ENCODE measurements at regions not wholly inside any gene's neighbourhood (a gene's known extent, or its start where the extent isn't known, plus 50 kb on each side); places are given as distances from the start of the nearest gene placed in this dataset.

DNA sequence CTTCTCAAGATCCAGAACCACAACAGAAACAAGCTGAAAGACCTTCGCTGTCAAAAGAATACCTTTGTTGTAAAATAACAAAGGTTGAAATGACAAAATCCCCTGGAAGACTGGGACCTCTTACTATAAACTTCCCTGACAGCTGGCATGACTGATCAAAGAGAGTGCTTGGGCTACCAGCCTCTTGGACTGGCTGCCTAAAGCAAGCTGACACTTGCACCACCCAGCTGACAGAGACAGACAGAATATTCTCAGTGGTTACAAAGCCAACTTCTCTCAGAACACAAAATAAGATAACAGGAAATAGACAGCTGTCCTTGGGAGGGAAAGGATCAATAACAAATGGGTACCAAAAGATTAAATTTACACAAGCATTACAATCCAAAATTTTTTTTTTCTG, 241.7 kb upstream of the SPOCK3 start:
- no peak for DNase-seq (ENCODE audit: low read depth in 2 of 2)

DNA sequence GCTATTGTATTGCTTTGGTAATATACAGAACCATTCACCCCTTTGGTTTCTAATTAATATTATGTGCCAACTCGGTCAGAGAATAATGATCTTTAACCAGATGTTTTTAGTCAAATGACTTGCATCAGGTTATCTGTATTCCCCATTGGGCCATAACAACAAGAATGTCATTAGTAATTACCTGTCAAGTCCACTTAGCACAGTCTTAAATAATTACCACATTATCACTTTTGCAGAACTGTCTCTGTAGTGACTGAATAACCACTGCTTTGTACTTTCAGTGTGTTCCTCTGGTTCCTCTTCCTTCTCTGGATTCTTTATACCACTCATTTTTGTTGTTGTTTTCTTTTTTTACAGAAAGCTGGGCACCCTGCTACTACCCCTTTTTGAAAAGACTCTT, 257.7 kb upstream of the SPOCK3 start:
- DNase-seq (ENCODE audit: low read depth in 2 of 2), result no peak

DNA sequence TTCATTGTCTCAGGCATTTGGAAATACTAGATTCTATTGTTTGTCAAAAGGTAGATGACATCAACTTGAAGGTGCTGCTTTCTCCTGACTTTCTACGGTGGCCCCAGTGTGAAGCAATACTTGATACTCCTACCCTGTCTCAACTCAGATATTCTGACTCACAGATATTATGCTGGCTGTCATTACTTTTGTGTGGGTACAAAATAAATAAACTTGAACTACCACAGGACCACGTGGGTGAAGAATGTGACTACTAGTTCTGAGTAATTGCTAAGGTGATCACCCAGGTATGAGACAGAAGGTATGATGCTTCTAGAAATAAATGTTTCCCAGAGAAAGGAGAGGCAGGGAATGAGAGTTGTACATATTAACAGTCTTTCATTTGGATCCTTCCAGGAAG, 275.3 kb upstream of the SPOCK3 start:
- no peak for DNase-seq (ENCODE audit: low read depth in 2 of 2)

DNA sequence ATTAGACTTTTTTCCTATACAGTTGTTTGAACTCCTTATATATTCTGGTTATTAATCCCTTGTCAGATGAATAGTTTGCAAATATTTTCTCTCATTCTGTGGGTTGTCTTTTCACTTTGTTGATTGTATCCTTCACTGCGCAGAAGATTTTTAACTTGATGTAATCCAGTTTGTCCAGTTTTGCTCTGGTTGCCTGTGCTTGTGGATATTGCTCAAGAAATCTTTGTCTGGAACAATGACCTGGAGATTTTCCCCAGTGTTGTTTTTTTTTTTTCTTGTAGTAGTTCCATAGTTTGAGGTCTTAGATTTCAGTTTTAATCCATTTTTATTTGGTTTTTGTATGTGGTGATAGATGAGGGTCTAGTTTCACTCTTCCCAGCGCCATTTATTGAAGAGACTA, 289.8 kb upstream of the SPOCK3 start:
- DNase-seq (ENCODE audit: low read depth in 2 of 2), result no peak

DNA sequence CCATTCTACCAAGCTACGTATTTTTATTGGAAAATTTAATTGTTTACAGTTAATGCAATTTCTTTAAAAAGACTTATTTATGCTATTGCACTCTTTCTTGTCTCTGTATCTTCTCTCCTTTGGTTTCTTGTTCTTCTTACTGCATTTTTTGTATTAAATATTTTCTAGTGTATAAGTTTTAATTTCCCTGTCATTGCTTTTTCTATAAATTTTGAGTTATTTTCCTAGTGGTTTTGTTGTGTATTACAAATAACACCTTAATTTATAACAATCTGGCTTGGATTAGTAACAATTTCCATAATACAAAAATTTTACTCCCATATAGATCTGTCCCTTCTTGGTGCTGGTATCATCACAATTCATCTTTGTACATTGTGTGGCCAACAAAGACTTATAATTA, 303.5 kb upstream of the SPOCK3 start:
- no peak for DNase-seq (ENCODE audit: low read depth in 2 of 2)

DNA sequence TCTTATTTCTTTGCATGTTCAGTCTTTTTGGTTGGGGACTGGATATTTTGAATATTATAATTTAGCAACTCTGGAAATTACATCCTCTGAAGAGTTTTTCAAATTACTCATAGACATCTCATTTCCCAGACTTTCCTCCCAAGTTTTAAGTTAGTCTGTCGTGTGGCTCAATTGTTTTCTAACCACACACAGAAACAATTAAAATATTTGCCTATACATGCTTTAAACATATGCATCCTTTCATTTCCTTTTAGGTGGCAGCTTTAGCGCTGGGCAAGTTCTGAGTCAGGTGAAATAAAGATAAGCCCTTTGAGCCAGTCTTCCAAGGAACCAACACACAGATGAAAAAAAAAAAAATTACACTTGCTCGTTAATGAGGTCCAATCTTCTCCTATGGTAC, 307.0 kb upstream of the SPOCK3 start:
- no peak for DNase-seq (ENCODE audit: low read depth in 2 of 2)

DNA sequence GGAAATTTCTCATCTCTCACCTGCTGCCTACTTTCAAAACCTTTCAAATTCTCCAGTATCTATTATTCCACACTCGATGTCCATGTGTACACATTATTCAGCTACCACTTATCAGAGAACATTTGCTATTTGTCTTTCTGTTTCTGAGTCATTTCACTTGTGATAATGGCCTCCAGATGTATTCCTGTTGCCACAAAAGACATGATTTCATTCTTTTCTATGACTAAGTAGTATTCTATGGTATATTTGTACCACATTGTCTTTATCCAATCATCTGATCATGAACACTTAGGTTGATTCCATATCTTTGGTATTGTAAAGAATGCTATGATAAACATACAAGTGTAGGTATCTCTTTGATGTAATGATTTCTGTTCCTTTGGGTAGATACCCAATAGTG, 310.1 kb upstream of the SPOCK3 start:
- no peak for DNase-seq (ENCODE audit: low read depth in 2 of 2)

DNA sequence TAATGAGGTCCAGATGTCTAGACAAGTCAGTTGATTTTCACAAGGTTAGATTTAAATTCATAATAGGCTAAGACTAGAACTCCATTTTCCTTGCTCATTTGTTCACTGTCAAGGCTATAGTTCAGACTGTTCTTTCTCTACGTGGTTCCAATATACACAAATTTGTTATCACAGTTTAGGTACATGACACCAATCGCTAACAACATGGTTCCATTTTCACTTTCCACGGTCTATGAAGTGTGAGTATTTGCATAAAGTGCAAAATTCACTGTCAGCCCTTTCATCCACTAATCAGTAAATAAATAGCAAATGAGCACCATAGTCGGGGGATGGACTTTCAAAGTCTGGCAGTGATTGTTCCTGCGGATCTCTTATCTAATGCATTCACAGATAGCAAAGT, 315.7 kb upstream of the SPOCK3 start:
- DNase-seq (ENCODE audit: low read depth in 2 of 2), result no peak

DNA sequence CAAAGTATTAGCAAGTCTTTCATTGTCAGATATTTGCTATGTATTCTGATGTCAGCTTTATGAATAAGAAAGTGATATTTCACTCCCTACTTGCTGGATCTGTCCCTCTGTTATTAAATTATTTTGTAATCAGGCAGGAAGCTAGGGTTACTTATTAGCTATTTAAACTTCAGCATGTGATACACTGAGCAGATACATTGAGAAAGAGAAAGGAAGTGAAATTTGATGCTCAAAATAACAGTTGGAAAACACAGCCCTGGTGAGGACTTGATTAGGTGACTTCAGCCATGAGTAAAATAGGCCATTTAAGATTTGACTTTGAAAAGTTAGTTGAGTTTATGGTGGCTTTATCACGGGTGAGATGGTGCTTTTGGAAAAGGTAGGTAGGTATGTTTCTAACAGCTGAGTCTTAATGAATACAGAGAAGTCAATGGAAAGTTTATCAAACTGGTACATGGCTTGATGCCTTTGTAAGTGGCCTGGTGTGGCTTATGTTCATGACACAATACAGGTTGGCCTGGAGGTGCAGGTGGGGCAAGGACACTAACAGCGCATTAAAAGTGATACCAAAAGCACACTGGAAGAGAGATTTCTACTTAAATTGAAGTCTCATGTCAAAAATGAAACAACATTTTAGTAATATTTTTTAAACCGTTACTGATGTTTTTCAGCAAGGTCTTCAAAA, 321.2 kb upstream of the SPOCK3 start:
- no peak for DNase-seq (ENCODE audit: low read depth in 2 of 2)

DNA sequence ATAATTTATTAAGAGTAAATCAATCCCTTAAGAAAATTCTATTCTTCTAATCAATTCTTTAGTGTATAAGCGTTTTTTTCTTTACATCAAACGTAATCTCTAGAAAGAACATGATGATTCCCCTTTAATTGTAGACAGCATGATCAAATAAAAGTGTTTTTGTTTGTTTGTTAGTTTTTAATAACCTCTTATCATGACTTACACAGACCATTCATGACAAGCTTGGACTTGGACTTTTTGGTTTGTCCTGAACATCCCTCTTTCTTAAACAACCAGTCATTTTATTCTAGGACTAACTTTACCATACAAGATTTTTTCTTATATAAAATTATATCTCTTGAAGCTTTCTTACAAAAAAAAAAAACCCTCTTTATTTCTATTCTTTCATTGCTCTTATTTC, 344.6 kb upstream of the SPOCK3 start:
- DNase-seq (ENCODE audit: low read depth in 2 of 2), result no peak

DNA sequence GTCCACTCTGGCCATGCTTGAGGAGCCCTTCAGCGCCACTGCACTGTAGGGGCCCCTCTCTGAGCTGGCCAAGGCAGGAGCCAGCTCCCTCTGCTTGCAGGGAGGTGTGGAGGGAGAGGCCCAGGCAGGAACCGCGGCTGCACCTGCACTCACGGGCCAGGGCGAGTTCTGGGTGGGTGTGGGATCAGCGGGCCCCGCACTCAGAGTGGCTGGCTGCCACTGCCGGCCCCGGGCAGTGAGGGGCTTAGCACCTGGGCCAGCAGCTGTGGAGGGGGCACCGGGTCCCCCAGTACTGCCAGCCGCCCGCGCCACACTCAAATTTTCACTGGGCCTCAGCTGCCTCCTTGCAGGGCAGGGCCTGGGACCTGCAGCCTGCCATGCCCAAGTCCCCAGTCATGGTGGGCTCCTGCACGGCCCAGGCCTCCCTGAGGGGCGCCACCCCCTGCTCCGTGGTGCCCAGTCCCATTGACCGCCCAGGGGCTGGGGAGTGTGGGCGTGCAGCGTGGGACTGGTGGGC, 347.2 kb upstream of the SPOCK3 start:
- DNase-seq (ENCODE audit: low read depth in 2 of 2), result no peak

DNA sequence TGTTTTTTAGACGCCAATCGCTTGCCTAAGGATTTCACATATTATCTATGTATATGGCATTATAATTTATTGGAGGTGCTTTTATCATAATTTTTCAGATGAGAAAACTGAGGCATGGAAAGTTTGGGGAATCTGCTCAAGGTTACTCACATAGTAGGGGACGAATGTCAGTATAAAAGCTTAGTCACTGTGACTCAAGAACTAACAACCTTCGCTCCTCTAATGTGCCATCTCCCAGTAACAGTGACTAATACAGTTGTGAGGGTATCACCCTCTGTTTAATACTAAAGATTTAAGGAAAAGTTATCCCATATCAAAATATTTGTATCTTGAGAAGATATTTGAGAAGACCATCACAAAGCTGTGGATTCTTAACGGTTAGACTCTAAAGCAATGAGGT, 353.1 kb upstream of the SPOCK3 start:
- no peak for DNase-seq (ENCODE audit: low read depth in 2 of 2)

DNA sequence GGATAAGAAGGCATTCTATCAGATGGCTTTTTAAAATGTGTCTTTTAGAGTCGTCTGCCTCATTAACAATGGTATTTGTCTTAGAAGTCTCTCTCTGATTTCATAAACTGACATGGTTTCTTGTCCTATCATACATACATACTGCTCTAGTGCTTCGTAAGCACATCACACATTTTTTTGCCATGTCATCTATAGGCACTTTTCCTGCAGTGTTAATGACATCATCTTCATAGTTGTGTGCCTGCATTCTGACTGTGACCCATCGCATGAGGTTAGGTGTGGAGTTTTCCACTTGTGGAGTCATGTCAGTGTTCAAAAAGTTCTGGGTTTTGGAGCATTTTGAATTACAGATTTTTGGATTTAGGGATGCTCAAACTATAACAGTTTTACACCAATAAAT, 361.6 kb upstream of the SPOCK3 start:
- no peak for DNase-seq (ENCODE audit: low read depth in 2 of 2)

DNA sequence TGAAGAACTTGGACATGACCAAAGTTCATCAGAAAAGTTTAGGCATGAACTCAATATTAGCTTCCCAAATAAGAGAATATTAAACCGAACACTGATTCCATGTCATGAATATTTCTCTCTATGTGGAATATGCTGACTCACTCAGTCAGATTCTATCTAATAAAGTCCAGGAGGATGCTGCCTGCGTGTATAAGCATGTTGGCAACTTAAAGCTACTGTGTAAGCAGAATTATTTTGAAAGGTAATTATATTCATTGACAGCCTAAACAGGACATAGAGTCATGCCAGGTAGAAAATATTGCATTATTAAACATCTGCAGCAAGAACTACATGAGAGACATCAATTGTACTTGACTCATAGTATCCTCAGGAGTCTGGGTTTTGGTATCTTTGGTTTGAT, 367.9 kb upstream of the SPOCK3 start:
- DNase-seq (ENCODE audit: low read depth in 2 of 2), result no peak

DNA sequence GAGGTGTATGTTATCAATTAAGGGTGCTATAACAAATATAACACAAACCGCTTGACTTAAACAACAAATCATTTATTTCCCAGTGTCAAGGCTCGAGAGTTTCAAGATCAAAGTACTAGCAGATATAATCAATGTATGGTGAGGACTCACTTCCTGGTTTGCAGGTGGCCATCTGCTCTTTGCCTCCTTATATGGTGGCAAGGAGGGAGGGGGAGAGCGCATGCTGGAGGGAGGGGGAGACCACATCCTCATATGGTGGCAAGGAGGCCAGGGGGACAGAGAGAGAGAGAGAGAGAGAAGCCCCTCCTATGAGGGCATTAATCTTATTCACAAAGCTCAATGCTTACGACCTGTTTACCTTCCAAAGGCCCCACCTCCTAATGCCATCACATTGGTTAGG, 372.3 kb upstream of the SPOCK3 start:
- no peak for DNase-seq (ENCODE audit: low read depth in 2 of 2)

DNA sequence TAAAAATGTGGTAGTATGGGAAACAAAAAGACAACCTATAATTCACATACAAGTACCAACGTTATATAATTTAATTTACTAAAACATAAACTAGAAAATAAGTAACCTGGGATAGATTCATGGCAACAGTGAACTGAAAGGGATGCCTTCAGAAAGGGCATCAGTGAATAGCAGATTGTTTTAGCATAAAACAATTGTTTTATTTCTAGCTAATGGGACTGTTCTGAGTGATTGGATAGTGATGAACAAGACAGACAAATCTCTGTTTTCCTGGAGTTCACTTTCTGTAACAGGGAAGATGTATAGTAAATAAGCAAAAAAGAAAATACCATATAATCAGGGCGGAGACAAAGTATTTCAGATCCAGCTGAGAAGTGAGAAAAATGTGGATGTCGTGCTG, 379.1 kb upstream of the SPOCK3 start:
- DNase-seq (ENCODE audit: low read depth in 2 of 2), result no peak

DNA sequence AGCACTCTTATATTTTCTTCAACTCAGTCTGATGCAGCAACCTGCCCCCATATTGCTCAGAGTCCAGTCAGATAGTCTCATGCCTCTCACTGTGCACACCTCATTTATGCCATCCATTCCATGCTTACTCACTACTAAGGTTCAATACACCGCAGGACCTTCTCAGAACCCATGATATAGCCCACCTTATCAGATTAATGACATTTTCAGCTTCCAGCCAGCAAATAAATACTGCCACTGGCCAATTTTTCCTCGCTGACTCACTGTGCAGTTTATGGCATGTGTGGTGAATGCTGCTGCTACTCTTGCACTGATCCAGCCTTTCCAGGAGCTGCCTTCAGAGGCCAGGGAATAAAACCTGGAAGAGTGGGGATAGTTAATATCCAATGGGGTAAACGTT, 380.6 kb upstream of the SPOCK3 start:
- DNase-seq (ENCODE audit: low read depth in 2 of 2), result no peak

DNA sequence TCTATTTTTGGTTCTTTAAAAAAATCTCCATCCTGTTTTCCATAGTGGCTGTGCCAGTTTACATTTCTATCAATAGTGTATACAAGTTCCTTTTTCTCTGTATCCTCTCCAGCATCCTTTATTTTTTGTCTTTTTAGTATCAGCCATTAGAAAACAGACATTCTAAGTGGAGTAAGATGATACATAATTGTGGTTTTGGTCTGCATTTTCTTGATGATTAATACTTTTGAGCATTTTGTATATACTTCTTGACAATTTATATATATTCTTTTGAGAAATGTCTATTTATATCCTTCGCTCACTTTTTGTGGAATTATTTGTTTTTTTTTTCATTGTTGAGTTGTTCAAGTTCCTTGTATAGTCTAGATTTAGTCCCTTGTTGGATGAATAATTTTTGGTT, 382.2 kb upstream of the SPOCK3 start:
- no peak for DNase-seq (ENCODE audit: low read depth in 2 of 2)

DNA sequence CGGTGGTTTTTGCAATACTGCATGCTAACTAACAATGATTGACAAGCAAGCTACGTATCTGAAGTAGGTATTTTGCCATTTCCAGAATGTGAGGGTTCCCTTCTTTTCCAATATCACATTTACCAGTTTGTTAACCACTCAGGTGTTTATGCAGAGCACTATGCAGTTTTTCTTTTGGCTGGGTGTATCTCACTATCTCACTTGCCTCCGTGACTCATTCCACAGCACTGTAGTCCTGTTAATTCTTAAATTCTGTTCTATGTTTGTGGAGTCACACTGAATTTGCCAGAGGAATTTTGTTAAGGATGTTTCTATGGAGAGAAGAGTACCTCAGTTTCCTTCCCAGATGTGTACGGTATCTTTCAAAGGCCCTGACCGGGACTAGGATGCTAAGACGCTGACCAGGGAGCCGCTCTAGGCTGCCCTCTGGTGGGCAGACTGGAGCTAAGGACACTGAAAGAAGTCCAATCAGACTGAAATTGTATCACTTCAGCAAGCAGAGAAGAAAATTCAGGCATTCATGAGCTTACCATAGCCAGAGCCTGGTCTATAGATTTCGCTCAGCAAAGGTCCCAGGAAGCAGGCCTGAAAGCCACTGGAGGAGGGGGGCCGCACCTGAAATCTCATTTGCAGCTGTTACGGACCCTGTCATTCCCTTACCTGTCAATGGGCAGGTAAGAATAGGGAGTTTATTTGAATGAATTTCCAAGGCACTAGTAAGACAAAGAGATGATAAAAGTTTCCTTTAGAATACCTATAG, 388.4 kb upstream of the SPOCK3 start:
- DNase-seq (ENCODE audit: low read depth in 2 of 2), result peak; percentile 0 to 7

DNA sequence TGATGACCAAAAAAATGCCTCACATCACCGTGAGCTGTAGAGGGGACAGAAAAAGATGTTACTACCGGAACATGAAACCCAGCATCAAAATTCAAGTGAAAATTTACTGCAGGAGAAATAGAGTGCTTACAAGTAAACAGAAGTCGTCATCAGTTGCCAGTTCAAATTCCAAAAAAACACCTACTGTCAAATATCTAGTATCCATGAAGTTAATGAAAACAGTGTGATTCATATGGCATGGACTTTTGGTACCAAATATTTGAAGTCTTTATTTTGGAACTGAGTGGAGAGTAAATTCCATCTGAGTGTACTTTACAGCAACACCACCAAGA, 388.9 kb upstream of the SPOCK3 start:
- DNase-seq (ENCODE audit: low read depth in 2 of 2), result no peak

DNA sequence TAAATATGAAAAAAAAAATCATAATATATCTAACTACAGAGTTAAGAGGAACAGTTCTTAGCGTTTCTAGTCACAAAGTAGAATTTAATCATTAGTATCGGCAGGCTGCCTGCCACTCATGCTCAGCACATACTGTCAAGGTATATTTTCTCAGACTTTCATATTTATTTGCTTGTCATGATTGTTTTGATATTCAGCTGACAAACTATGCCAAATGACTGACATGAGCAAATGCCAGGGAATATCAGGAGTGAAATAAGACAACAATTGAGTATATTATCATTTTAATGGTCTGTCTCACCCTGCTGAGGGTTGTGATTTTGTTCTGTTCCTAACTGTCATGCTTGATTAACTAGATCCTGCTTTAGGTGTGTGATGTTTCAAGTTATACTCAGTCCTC, 395.0 kb upstream of the SPOCK3 start:
- DNase-seq (ENCODE audit: low read depth in 2 of 2), result no peak

DNA sequence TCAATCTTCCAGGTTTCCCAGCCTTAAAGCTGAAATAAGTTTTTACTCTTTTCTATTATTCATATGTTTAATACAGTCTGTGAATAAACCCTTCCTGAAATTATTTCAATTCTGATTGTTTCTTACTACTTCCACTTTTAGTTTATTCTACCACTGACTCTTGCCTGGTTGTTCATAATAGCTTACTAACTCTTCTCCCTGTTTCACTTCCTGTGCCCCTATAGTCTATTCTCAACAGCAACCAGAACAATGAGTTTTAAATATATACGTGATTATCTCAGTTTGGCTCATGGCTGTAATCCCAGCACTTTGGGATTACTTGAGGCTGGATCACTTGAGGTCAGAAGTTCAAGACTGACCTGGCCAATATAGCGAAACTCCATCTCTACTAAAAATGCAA, 408.0 kb upstream of the SPOCK3 start:
- DNase-seq (ENCODE audit: low read depth in 2 of 2), result no peak

DNA sequence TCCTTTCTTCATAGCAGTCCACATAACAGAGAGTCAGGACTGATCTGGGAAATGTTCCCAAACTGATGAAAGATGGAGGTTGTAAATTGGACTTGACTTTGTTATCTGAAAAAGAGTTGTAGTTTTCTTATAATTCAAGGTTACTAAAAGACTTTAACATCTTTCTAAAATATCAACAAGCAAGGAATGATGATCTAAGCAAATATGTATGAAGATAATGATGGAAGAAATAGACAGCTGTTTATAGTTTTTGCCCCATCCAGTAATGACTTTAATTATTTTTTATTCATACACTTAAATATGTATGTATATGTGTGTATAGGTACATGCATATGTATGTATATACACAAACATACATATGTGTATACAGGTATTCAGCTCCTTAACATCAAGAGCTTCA, 411.1 kb upstream of the SPOCK3 start:
- no peak for DNase-seq (ENCODE audit: low read depth in 2 of 2)

DNA sequence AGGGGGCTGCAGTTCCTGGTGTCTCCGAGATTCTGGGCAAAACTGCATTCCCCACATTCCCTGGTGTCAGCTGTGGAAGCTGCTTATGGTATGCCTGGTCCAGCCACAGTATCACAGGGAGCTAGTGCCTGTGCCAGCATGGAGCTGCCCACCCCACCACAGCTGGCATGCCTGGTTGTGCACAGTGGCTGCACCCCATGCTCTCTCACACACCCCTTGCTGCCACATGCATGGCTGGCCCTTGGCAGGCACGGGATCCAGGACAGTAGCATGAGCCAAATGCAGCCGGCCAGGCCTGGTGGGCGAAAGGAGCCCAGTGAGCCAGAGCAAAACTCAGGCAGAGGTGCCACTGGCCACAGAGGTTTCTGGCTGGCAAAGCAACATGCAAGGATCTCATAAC, 418.0 kb upstream of the SPOCK3 start:
- DNase-seq (ENCODE audit: low read depth in 2 of 2), result no peak

Data from stimulated activated CD4-positive, alpha-beta T cell treated with anti-CD3 and anti-CD28 coated beads, Interleukin-15, amount 100 ng/mL, for 48 hours (primary cell).